ENCODE measurements at regions not wholly inside any gene's neighbourhood (a gene's known extent, or its start where the extent isn't known, plus 50 kb on each side); places are given as distances from the start of the nearest gene placed in this dataset.
"Not testable (repeated sequence)": the region's sequence is repeated elsewhere in the genome, so short reads cannot be mapped to it uniquely, and the experiment has no call there.

- Histone ChIP-seq H3K27me3 (ENCODE audit: control insufficient read depth in 5 of 5, insufficient read depth in 4 of 5, low read length in 5 of 5) (no peaks in the 10 kb centered on the region), H3K4me1 (ENCODE audit: control insufficient read depth in 5 of 5, insufficient read depth in 5 of 5, low read length in 5 of 5) (no peaks in the 10 kb centered on the region), H3K9ac (ENCODE audit: low read length in 5 of 5) (no peak overlapping the region), H3K4me3 (ENCODE audit: low read depth in 1 of 5, low read length in 5 of 5) (no peak overlapping the region), H3K36me3 (ENCODE audit: control insufficient read depth in 5 of 5, insufficient read depth in 5 of 5, low read length in 5 of 5) (no peaks in the 10 kb centered on the region), H3K9me3 (ENCODE audit: control insufficient read depth in 5 of 5, low read length in 5 of 5) (no peaks in the 10 kb centered on the region), H3K27ac (ENCODE audit: low read depth, low read length) (no peak overlapping the region)
Observed at GRCh38 chr1:87418048-87418447, 89.4 kb downstream of the LMO4 start.

GRCh38 chr1:87421809-87422208 lies 93.1 kb downstream of the LMO4 start:
- Histone ChIP-seq H3K4me3 (ENCODE audit: low read depth in 1 of 5, low read length in 5 of 5) (no peak overlapping the region), H3K27ac (ENCODE audit: low read depth, low read length) (no peak overlapping the region), H3K36me3 (ENCODE audit: control insufficient read depth in 5 of 5, insufficient read depth in 5 of 5, low read length in 5 of 5) (no peaks in the 10 kb centered on the region), H3K27me3 (ENCODE audit: control insufficient read depth in 5 of 5, insufficient read depth in 4 of 5, low read length in 5 of 5) (no peaks in the 10 kb centered on the region), H3K9ac (ENCODE audit: low read length in 5 of 5) (no peak overlapping the region), H3K9me3 (ENCODE audit: control insufficient read depth in 5 of 5, low read length in 5 of 5) (no peaks in the 10 kb centered on the region), H3K4me1 (ENCODE audit: control insufficient read depth in 5 of 5, insufficient read depth in 5 of 5, low read length in 5 of 5) (no peaks in the 10 kb centered on the region)

GRCh38 chr1:87424541-87424940 lies 95.9 kb downstream of the LMO4 start:
- Histone ChIP-seq H3K4me1 (ENCODE audit: control insufficient read depth in 5 of 5, insufficient read depth in 5 of 5, low read length in 5 of 5) (no peaks in the 10 kb centered on the region), H3K9me3 (ENCODE audit: control insufficient read depth in 5 of 5, low read length in 5 of 5) (no peaks in the 10 kb centered on the region), H3K4me3 (ENCODE audit: low read depth in 1 of 5, low read length in 5 of 5) (no peak overlapping the region), H3K27ac (ENCODE audit: low read depth, low read length) (no peak overlapping the region), H3K27me3 (ENCODE audit: control insufficient read depth in 5 of 5, insufficient read depth in 4 of 5, low read length in 5 of 5) (no peaks in the 10 kb centered on the region), H3K36me3 (ENCODE audit: control insufficient read depth in 5 of 5, insufficient read depth in 5 of 5, low read length in 5 of 5) (no peaks in the 10 kb centered on the region), H3K9ac (ENCODE audit: low read length in 5 of 5) (no peak overlapping the region)

- no peak overlapping the region for H3K4me3 ChIP-seq (ENCODE audit: low read depth in 1 of 5, low read length in 5 of 5)
- H3K9me3 ChIP-seq (ENCODE audit: control insufficient read depth in 5 of 5, low read length in 5 of 5): no peaks in the 10 kb centered on the region
- H3K27me3 ChIP-seq (ENCODE audit: control insufficient read depth in 5 of 5, insufficient read depth in 4 of 5, low read length in 5 of 5): no peaks in the 10 kb centered on the region
- no peaks in the 10 kb centered on the region for H3K4me1 ChIP-seq (ENCODE audit: control insufficient read depth in 5 of 5, insufficient read depth in 5 of 5, low read length in 5 of 5)
- no peak overlapping the region for H3K27ac ChIP-seq (ENCODE audit: low read depth, low read length)
- H3K9ac ChIP-seq (ENCODE audit: low read length in 5 of 5): no peak overlapping the region
- H3K36me3 ChIP-seq (ENCODE audit: control insufficient read depth in 5 of 5, insufficient read depth in 5 of 5, low read length in 5 of 5): no peaks in the 10 kb centered on the region
Observed at GRCh38 chr1:87426463-87427249, 98.0 kb downstream of the LMO4 start.

GRCh38 chr1:87428367-87428766 lies 99.7 kb downstream of the LMO4 start:
- Histone ChIP-seq H3K9ac (ENCODE audit: low read length in 5 of 5) (no peak overlapping the region), H3K4me1 (ENCODE audit: control insufficient read depth in 5 of 5, insufficient read depth in 5 of 5, low read length in 5 of 5) (no peaks in the 10 kb centered on the region), H3K9me3 (ENCODE audit: control insufficient read depth in 5 of 5, low read length in 5 of 5) (no peaks in the 10 kb centered on the region), H3K27ac (ENCODE audit: low read depth, low read length) (no peak overlapping the region), H3K36me3 (ENCODE audit: control insufficient read depth in 5 of 5, insufficient read depth in 5 of 5, low read length in 5 of 5) (no peaks in the 10 kb centered on the region), H3K4me3 (ENCODE audit: low read depth in 1 of 5, low read length in 5 of 5) (no peak overlapping the region), H3K27me3 (ENCODE audit: control insufficient read depth in 5 of 5, insufficient read depth in 4 of 5, low read length in 5 of 5) (no peaks in the 10 kb centered on the region)

- Histone ChIP-seq H3K36me3 (ENCODE audit: control insufficient read depth in 5 of 5, insufficient read depth in 5 of 5, low read length in 5 of 5) (no peaks in the 10 kb centered on the region), H3K4me3 (ENCODE audit: low read depth in 1 of 5, low read length in 5 of 5) (no peak overlapping the region), H3K9me3 (ENCODE audit: control insufficient read depth in 5 of 5, low read length in 5 of 5) (no peaks in the 10 kb centered on the region), H3K9ac (ENCODE audit: low read length in 5 of 5) (no peak overlapping the region), H3K4me1 (ENCODE audit: control insufficient read depth in 5 of 5, insufficient read depth in 5 of 5, low read length in 5 of 5) (no peaks in the 10 kb centered on the region), H3K27ac (ENCODE audit: low read depth, low read length) (no peak overlapping the region), H3K27me3 (ENCODE audit: control insufficient read depth in 5 of 5, insufficient read depth in 4 of 5, low read length in 5 of 5) (no peaks in the 10 kb centered on the region)
Observed at GRCh38 chr1:87428883-87429282, 100.2 kb downstream of the LMO4 start.

GRCh38 chr1:87432685-87433084 lies 104.0 kb downstream of the LMO4 start:
- H3K4me3 ChIP-seq (ENCODE audit: low read depth in 1 of 5, low read length in 5 of 5): no peak overlapping the region
- no peaks in the 10 kb centered on the region for H3K9me3 ChIP-seq (ENCODE audit: control insufficient read depth in 5 of 5, low read length in 5 of 5)
- H3K27me3 ChIP-seq (ENCODE audit: control insufficient read depth in 5 of 5, insufficient read depth in 4 of 5, low read length in 5 of 5): no peaks in the 10 kb centered on the region
- H3K36me3 ChIP-seq (ENCODE audit: control insufficient read depth in 5 of 5, insufficient read depth in 5 of 5, low read length in 5 of 5): no peaks in the 10 kb centered on the region
- H3K27ac ChIP-seq (ENCODE audit: low read depth, low read length): no peak overlapping the region
- peaks cover 0 to 4% (median 0%) of the 10 kb centered on the region in 5 donors for H3K4me1 ChIP-seq (ENCODE audit: control insufficient read depth in 5 of 5, insufficient read depth in 5 of 5, low read length in 5 of 5)
- H3K9ac ChIP-seq (ENCODE audit: low read length in 5 of 5): no peak overlapping the region

GRCh38 chr1:87433101-87433500 lies 104.4 kb downstream of the LMO4 start:
- H3K27ac ChIP-seq (ENCODE audit: low read depth, low read length); H3K9me3 ChIP-seq (ENCODE audit: control insufficient read depth in 5 of 5, low read length in 5 of 5); H3K27me3 ChIP-seq (ENCODE audit: control insufficient read depth in 5 of 5, insufficient read depth in 4 of 5, low read length in 5 of 5); H3K4me3 ChIP-seq (ENCODE audit: low read depth in 1 of 5, low read length in 5 of 5); H3K4me1 ChIP-seq (ENCODE audit: control insufficient read depth in 5 of 5, insufficient read depth in 5 of 5, low read length in 5 of 5); H3K36me3 ChIP-seq (ENCODE audit: control insufficient read depth in 5 of 5, insufficient read depth in 5 of 5, low read length in 5 of 5); H3K9ac ChIP-seq (ENCODE audit: low read length in 5 of 5): not testable (repeated sequence)

- Histone ChIP-seq H3K9ac (ENCODE audit: low read length in 5 of 5) (no peak overlapping the region), H3K27me3 (ENCODE audit: control insufficient read depth in 5 of 5, insufficient read depth in 4 of 5, low read length in 5 of 5) (no peaks in the 10 kb centered on the region), H3K27ac (ENCODE audit: low read depth, low read length) (no peak overlapping the region), H3K4me1 (ENCODE audit: control insufficient read depth in 5 of 5, insufficient read depth in 5 of 5, low read length in 5 of 5) (peaks cover 0 to 4% (median 0%) of the 10 kb centered on the region in 5 donors), H3K36me3 (ENCODE audit: control insufficient read depth in 5 of 5, insufficient read depth in 5 of 5, low read length in 5 of 5) (no peaks in the 10 kb centered on the region), H3K9me3 (ENCODE audit: control insufficient read depth in 5 of 5, low read length in 5 of 5) (no peaks in the 10 kb centered on the region), H3K4me3 (ENCODE audit: low read depth in 1 of 5, low read length in 5 of 5) (no peak overlapping the region)
Observed at GRCh38 chr1:87435484-87435883, 106.8 kb downstream of the LMO4 start.

- not testable (repeated sequence) for H3K4me3 ChIP-seq (ENCODE audit: low read depth in 1 of 5, low read length in 5 of 5); H3K9ac ChIP-seq (ENCODE audit: low read length in 5 of 5); H3K36me3 ChIP-seq (ENCODE audit: control insufficient read depth in 5 of 5, insufficient read depth in 5 of 5, low read length in 5 of 5); H3K27ac ChIP-seq (ENCODE audit: low read depth, low read length); H3K4me1 ChIP-seq (ENCODE audit: control insufficient read depth in 5 of 5, insufficient read depth in 5 of 5, low read length in 5 of 5); H3K9me3 ChIP-seq (ENCODE audit: control insufficient read depth in 5 of 5, low read length in 5 of 5); H3K27me3 ChIP-seq (ENCODE audit: control insufficient read depth in 5 of 5, insufficient read depth in 4 of 5, low read length in 5 of 5)
Observed at GRCh38 chr1:87436115-87436514, 107.4 kb downstream of the LMO4 start.

Measured in subcutaneous abdominal adipose tissue (tissue), 5 donors.